Peyer's patch (tissue), 4 donors: ENCODE measurements at regions not wholly inside any gene's neighbourhood (a gene's known extent, or its start where the extent isn't known, plus 50 kb on each side); places are given as distances from the start of the nearest gene placed in this dataset.

Experiments used
- DNase-seq, 3 donors: peaks; one replicate each; pipeline ENCODE4 v3.0.0-alpha.2; 2017 to 2019
- H3K27ac ChIP-seq, 4 donors: fragments of 200-600 bp; sonication (generic); one replicate each; pipeline ENCODE4 v1.5.1; 2016 to 2019
- H3K27me3 ChIP-seq, 2 donors: fragments of 200-600 bp; sonication (generic); one replicate each; pipeline ENCODE4 v1.5.1; 2019
- H3K36me3 ChIP-seq, 3 donors: fragments of 200-600 bp; sonication (generic); one replicate each; pipeline ENCODE4 v1.5.1; 2016 to 2019
- H3K4me1 ChIP-seq, 4 donors: fragments of 200-600 bp; sonication (generic); one replicate each; pipeline ENCODE4 v1.5.1; 2016 to 2019
- H3K4me3 ChIP-seq, 4 donors: fragments of 200-600 bp; sonication (generic); 1 replicate in 3 of 4; 2 replicates in 1 of 4; pipeline ENCODE4 v1.5.1; 2016 to 2019; ENCODE audit warnings: mild to moderate bottlenecking in 1 of 4
- H3K9me3 ChIP-seq, 4 donors: fragments of 200-600 bp; sonication (generic); one replicate each; pipeline ENCODE4 v1.5.1; 2016 to 2019; ENCODE audit warnings: mild to moderate bottlenecking in 1 of 4
- POLR2A ChIP-seq, 2 donors: fragments of 450-650 bp; IDR thresholded peaks; one replicate each; pipeline ENCODE4 v1.5.1; 2017; ENCODE audit warnings: antibody characterized with exemption in 2 of 2, mild to moderate bottlenecking in 2 of 2, moderate library complexity in 2 of 2
- TF ChIP-seq, protein P1 (sequence below), 6 experiments: fragments of 450-650 bp in 4 of 6; fragments of 200-600 bp in 2 of 6; sonication (generic) in 1 of 6; IDR thresholded peaks; one replicate each; pipeline ENCODE4 v1.5.1; 2017 to 2019; ENCODE audit warnings: antibody characterized with exemption in 6 of 6, mild to moderate bottlenecking in 3 of 6, moderate library complexity in 1 of 6

- no peak overlapping the region for H3K27ac ChIP-seq
- no peaks in the 10 kb centered on the region for H3K27me3 ChIP-seq
- no peak overlapping the region for H3K4me3 ChIP-seq
- no peak for DNase-seq
- no peaks in the 10 kb centered on the region for H3K36me3 ChIP-seq
- H3K4me1 ChIP-seq: no peaks in the 10 kb centered on the region
- TF ChIP-seq POLR2A (IDR thresholded peaks at IDR 0.05): no peak
- TF ChIP-seq, protein P1, sequence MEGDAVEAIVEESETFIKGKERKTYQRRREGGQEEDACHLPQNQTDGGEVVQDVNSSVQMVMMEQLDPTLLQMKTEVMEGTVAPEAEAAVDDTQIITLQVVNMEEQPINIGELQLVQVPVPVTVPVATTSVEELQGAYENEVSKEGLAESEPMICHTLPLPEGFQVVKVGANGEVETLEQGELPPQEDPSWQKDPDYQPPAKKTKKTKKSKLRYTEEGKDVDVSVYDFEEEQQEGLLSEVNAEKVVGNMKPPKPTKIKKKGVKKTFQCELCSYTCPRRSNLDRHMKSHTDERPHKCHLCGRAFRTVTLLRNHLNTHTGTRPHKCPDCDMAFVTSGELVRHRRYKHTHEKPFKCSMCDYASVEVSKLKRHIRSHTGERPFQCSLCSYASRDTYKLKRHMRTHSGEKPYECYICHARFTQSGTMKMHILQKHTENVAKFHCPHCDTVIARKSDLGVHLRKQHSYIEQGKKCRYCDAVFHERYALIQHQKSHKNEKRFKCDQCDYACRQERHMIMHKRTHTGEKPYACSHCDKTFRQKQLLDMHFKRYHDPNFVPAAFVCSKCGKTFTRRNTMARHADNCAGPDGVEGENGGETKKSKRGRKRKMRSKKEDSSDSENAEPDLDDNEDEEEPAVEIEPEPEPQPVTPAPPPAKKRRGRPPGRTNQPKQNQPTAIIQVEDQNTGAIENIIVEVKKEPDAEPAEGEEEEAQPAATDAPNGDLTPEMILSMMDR (IDR thresholded peaks at IDR 0.05): no peak
- H3K9me3 ChIP-seq: no peaks in the 10 kb centered on the region
These were observed 100.6 kb upstream of the MDFIC start for GRCh38 chr7:114821030-114821900.

GRCh38 chr7:114822131-114822530 lies 99.8 kb upstream of the MDFIC start:
- Histone ChIP-seq H3K4me3 (no peak overlapping the region), H3K27ac (no peak overlapping the region), H3K36me3 (no peaks in the 10 kb centered on the region), H3K9me3 (no peaks in the 10 kb centered on the region), H3K4me1 (no peaks in the 10 kb centered on the region), H3K27me3 (no peaks in the 10 kb centered on the region)
- TF ChIP-seq POLR2A (IDR thresholded peaks at IDR 0.05): no peak
- TF ChIP-seq, protein P1 (IDR thresholded peaks at IDR 0.05): no peak
- DNase-seq: no peak

DNA sequence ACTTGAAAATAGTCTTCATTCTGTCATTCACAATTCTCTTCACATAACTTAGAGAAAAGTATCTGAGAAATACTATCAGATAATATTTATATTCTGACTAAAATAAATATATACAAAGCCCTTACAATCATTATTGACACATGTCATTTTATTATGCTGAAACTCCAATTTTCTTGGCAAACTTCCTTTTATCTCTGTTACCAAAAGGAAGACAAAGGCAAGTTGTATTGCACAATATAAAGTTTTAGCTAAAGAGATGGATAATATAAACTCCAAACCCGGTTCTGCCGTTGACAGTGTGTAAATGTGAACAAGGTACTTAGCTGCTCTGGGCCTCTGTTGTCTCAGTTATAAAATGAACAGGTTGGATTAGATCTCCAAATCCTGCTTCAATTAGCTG lies 99.0 kb upstream of the MDFIC start:
- no peak for DNase-seq
- TF ChIP-seq POLR2A (IDR thresholded peaks at IDR 0.05): no peak
- TF ChIP-seq, protein P1 (IDR thresholded peaks at IDR 0.05): no peak
- no peaks in the 10 kb centered on the region for H3K27me3 ChIP-seq
- no peaks in the 10 kb centered on the region for H3K4me1 ChIP-seq
- no peaks in the 10 kb centered on the region for H3K36me3 ChIP-seq
- H3K27ac ChIP-seq: no peak overlapping the region
- no peaks in the 10 kb centered on the region for H3K9me3 ChIP-seq
- H3K4me3 ChIP-seq: no peak overlapping the region

DNA sequence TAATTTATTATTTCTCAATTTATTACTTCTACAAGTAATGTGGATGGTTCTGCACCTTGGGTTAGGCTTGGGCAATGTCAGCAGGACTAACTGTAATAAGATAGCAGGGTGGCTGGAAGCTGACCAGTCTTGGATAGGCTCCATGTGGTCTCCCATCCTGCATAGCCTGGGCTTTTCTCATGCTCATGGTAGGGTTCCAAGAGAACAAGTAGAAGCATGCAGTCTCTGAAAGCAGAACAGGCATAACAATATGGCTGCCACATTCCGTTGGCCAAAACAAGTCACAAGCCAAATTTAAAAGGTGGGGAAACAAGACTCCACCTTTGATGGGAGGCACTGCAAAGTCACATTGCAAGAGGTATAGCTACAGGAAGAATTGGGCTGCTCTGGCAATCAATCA lies 98.6 kb upstream of the MDFIC start:
- H3K27ac ChIP-seq: no peak overlapping the region
- TF ChIP-seq, protein P1 (IDR thresholded peaks at IDR 0.05): no peak
- no peak for TF ChIP-seq POLR2A (IDR thresholded peaks at IDR 0.05)

DNA sequence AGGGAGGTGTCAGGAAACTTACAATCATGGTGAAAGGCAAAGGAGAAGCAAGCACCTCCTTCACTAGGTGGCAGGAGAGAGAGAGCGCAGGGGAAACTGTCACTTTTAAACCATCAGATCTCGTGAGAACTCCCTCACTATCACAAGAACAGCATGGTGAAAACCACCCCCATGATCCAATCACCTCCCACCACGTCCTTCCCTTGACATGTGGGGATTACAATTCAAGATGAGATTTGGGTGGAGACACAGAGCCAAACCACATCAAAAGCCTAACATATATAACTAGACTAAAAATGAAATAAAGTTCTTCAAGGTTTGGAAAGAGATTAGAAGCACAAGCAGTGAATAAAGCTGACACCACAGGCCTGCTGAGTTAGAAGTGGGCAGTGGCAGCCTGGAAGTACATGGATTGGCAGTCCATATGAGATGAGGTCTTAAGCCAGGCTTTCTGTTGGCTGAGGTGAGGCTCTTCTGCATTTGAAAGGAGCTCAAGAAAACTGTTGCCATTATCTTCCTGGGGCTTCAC lies 96.4 kb upstream of the MDFIC start:
- Histone ChIP-seq H3K9me3 (no peaks in the 10 kb centered on the region), H3K4me1 (no peaks in the 10 kb centered on the region), H3K36me3 (no peaks in the 10 kb centered on the region), H3K27ac (no peak overlapping the region), H3K4me3 (no peak overlapping the region), H3K27me3 (no peaks in the 10 kb centered on the region)
- no peak for DNase-seq
- no peak for TF ChIP-seq POLR2A (IDR thresholded peaks at IDR 0.05)
- TF ChIP-seq, protein P1 (IDR thresholded peaks at IDR 0.05): no peak

More for the DNA sequence above, 98.6 kb upstream of the MDFIC start:
- no peaks in the 10 kb centered on the region for H3K27me3 ChIP-seq
- H3K36me3 ChIP-seq: no peaks in the 10 kb centered on the region
- no peak for DNase-seq
- no peaks in the 10 kb centered on the region for H3K4me1 ChIP-seq
- no peak overlapping the region for H3K4me3 ChIP-seq
- no peaks in the 10 kb centered on the region for H3K9me3 ChIP-seq
